ENCODE measurements at regions not wholly inside any gene's neighbourhood (a gene's known extent, or its start where the extent isn't known, plus 50 kb on each side); places are given as distances from the start of the nearest gene placed in this dataset.

- TF ChIP-seq JUNB (IDR thresholded peaks at IDR 0.05; ENCODE audit: unreplicated experiment) = no peak
- no peak for TF ChIP-seq CTCF (conservative IDR thresholded peaks at IDR 0.05; ENCODE audit: low read depth in 2 of 2)
These were observed 112.7 kb upstream of the RBMS1 start for GRCh38 chr2:160606341-160606740.
